A673 (cell line): ENCODE measurements at regions not wholly inside any gene's neighbourhood (a gene's known extent, or its start where the extent isn't known, plus 50 kb on each side); places are given as distances from the start of the nearest gene placed in this dataset.
"Not testable (repeated sequence)": the region's sequence is repeated elsewhere in the genome, so short reads cannot be mapped to it uniquely, and the experiment has no call there.

Experiments used
- BruUV-seq: library from RNA; stranded (reverse); fragments of 400-500 nt; replicated peaks from 2 replicates; lab custom pipeline; 2021; lab: Mats Ljungman, UMichigan
- CTCF ChIA-PET: fragments of 300-600 bp; sonication (Branson Sonifier 250); formaldehyde crosslinking; loops from one replicate; lab custom pipeline; 2022; ENCODE audit warnings: antibody characterized with exemption; lab: Charles Lee
- POLR2A ChIA-PET: fragments of 300-600 bp; sonication (Branson Sonifier 250); formaldehyde crosslinking; loops from one replicate; lab custom pipeline; 2022; ENCODE audit warnings: antibody characterized with exemption; ENCODE audit not compliant: low non-redundant PET; lab: Charles Lee
- DNase-seq: peaks from one replicate; pipeline ENCODE4 v3.0.0-alpha.2; 2015; ENCODE audit warnings: low spot score
- H3K27ac ChIP-seq: fragments of 200-600 bp; sonication (generic); 2 replicates; pipeline ENCODE4 v1.5.1; 2016; ENCODE audit warnings: mixed run types, low read depth, mild to moderate bottlenecking, mixed read lengths, antibody characterized with exemption, low read length; ENCODE audit not compliant: poor library complexity, severe bottlenecking
- H3K27me3 ChIP-seq: fragments of 200-600 bp; sonication (generic); replicated peaks from 2 replicates; pipeline ENCODE4 v1.6.1; 2017; ENCODE audit warnings: mixed run types, low read depth, mild to moderate bottlenecking, mixed read lengths, antibody characterized with exemption, low read length; ENCODE audit not compliant: insufficient read depth, poor library complexity
- H3K36me3 ChIP-seq: fragments of 200-600 bp; sonication (generic); 2 replicates; pipeline ENCODE4 v1.6.1; 2016; ENCODE audit warnings: mixed run types, mild to moderate bottlenecking, mixed read lengths, antibody characterized with exemption, low read length; ENCODE audit not compliant: insufficient read depth, poor library complexity, severe bottlenecking
- H3K4me1 ChIP-seq: fragments of 200-600 bp; sonication (generic); 2 replicates; pipeline ENCODE4 v1.6.1; 2017; ENCODE audit warnings: mixed run types, mild to moderate bottlenecking, mixed read lengths, antibody characterized with exemption, low read length; ENCODE audit not compliant: insufficient read depth, poor library complexity, severe bottlenecking
- H3K4me3 ChIP-seq: fragments of 200-600 bp; sonication (generic); 2 replicates; pipeline ENCODE4 v1.5.1; 2016; ENCODE audit warnings: low read depth, mixed run types, mild to moderate bottlenecking, mixed read lengths, low read length; ENCODE audit not compliant: poor library complexity, severe bottlenecking
- H3K9me3 ChIP-seq: fragments of 200-600 bp; sonication (generic); 2 replicates; pipeline ENCODE4 v1.6.1; 2016; ENCODE audit warnings: mixed run types, low read depth, mild to moderate bottlenecking, mixed read lengths, antibody characterized with exemption, low read length; ENCODE audit not compliant: poor library complexity, severe bottlenecking
- CTCF ChIP-seq: fragments of 300-800, 200-600 bp; sonication (generic); conservative IDR thresholded peaks from 2 replicates; pipeline ENCODE4 v1.5.1; 2017; ENCODE audit warnings: low read depth, mild to moderate bottlenecking, antibody characterized with exemption, low read length, moderate library complexity, mixed read lengths
- EZH2 ChIP-seq: fragments of 200-600 bp; sonication (generic); IDR thresholded peaks from 2 replicates; pipeline ENCODE4 v1.6.1; 2017; ENCODE audit warnings: borderline replicate concordance, low read depth, mild to moderate bottlenecking, mixed read lengths, antibody characterized with exemption, low read length; ENCODE audit not compliant: poor library complexity, severe bottlenecking
- intact Hi-C: fragments of 100-400 bp; cut with micrococcal nuclease; formaldehyde crosslinking; loops from one replicate; pipeline ENCODE4 v1.10.0; 2022; ENCODE audit not compliant: unreplicated experiment

GRCh38 chr6:15818044-15818443 lies 155.2 kb upstream of the DTNBP1 start:
- Histone ChIP-seq H3K9me3 (no peaks in the 10 kb centered on the region), H3K27me3 (no peaks in the 10 kb centered on the region), H3K27ac (no peak overlapping the region), H3K4me1 (no peaks in the 10 kb centered on the region), H3K4me3 (no peak overlapping the region), H3K36me3 (no peaks in the 10 kb centered on the region)
- TF ChIP-seq EZH2 (no peak), CTCF (no peak)
- intact Hi-C loops, result no loop called here
- BruUV-seq, result no TSS peak
- no peak for DNase-seq
- CTCF ChIA-PET, result no interaction called here
- POLR2A ChIA-PET, result no interaction called here

GRCh38 chr6:15817100-15817499 lies 154.3 kb upstream of the DTNBP1 start:
- Histone ChIP-seq H3K27ac (no peak overlapping the region), H3K36me3 (no peaks in the 10 kb centered on the region), H3K27me3 (no peaks in the 10 kb centered on the region), H3K4me1 (no peaks in the 10 kb centered on the region), H3K4me3 (no peak overlapping the region), H3K9me3 (no peaks in the 10 kb centered on the region)
- ChIA-PET CTCF (no interaction called here), POLR2A (no interaction called here)
- intact Hi-C loops, result no loop called here
- no TSS peak for BruUV-seq
- TF ChIP-seq EZH2 (no peak), CTCF (no peak)
- no peak for DNase-seq

- ChIA-PET CTCF (no interaction called here), POLR2A (no interaction called here)
- Histone ChIP-seq H3K9me3 (no peaks in the 10 kb centered on the region), H3K27ac (no peak overlapping the region), H3K36me3 (no peaks in the 10 kb centered on the region), H3K4me3 (no peak overlapping the region), H3K4me1 (no peaks in the 10 kb centered on the region), H3K27me3 (no peaks in the 10 kb centered on the region)
- no peak for TF ChIP-seq CTCF
- no peak for TF ChIP-seq EZH2
- no peak for DNase-seq
- intact Hi-C loops, result no loop called here
- no TSS peak for BruUV-seq
Observed at GRCh38 chr6:15816661-15817060, 153.8 kb upstream of the DTNBP1 start.

- H3K4me1 ChIP-seq, H3K4me3 ChIP-seq, DNase-seq, intact Hi-C loops, H3K9me3 ChIP-seq, POLR2A ChIA-PET, H3K27ac ChIP-seq, H3K36me3 ChIP-seq, BruUV-seq, CTCF ChIA-PET, H3K27me3 ChIP-seq: not testable (repeated sequence)
Observed at GRCh38 chr6:15813698-15814097, 150.9 kb upstream of the DTNBP1 start.
